A673 (cell line): ENCODE measurements at regions not wholly inside any gene's neighbourhood (a gene's known extent, or its start where the extent isn't known, plus 50 kb on each side); places are given as distances from the start of the nearest gene placed in this dataset.

Experiments
- BruUV-seq: library from RNA; stranded (reverse); fragments of 400-500 nt; replicated peaks from 2 replicates; lab custom pipeline; 2021; lab: Mats Ljungman, UMichigan
- CTCF ChIA-PET: fragments of 300-600 bp; sonication (Branson Sonifier 250); formaldehyde crosslinking; loops from one replicate; lab custom pipeline; 2022; ENCODE audit warnings: antibody characterized with exemption; lab: Charles Lee
- POLR2A ChIA-PET: fragments of 300-600 bp; sonication (Branson Sonifier 250); formaldehyde crosslinking; loops from one replicate; lab custom pipeline; 2022; ENCODE audit warnings: antibody characterized with exemption; ENCODE audit not compliant: low non-redundant PET; lab: Charles Lee
- DNase-seq: peaks from one replicate; pipeline ENCODE4 v3.0.0-alpha.2; 2015; ENCODE audit warnings: low spot score
- H3K27ac ChIP-seq: fragments of 200-600 bp; sonication (generic); 2 replicates; pipeline ENCODE4 v1.5.1; 2016; ENCODE audit warnings: mixed run types, low read depth, mild to moderate bottlenecking, mixed read lengths, antibody characterized with exemption, low read length; ENCODE audit not compliant: poor library complexity, severe bottlenecking
- H3K27me3 ChIP-seq: fragments of 200-600 bp; sonication (generic); replicated peaks from 2 replicates; pipeline ENCODE4 v1.6.1; 2017; ENCODE audit warnings: mixed run types, low read depth, mild to moderate bottlenecking, mixed read lengths, antibody characterized with exemption, low read length; ENCODE audit not compliant: insufficient read depth, poor library complexity
- H3K36me3 ChIP-seq: fragments of 200-600 bp; sonication (generic); 2 replicates; pipeline ENCODE4 v1.6.1; 2016; ENCODE audit warnings: mixed run types, mild to moderate bottlenecking, mixed read lengths, antibody characterized with exemption, low read length; ENCODE audit not compliant: insufficient read depth, poor library complexity, severe bottlenecking
- H3K4me1 ChIP-seq: fragments of 200-600 bp; sonication (generic); 2 replicates; pipeline ENCODE4 v1.6.1; 2017; ENCODE audit warnings: mixed run types, mild to moderate bottlenecking, mixed read lengths, antibody characterized with exemption, low read length; ENCODE audit not compliant: insufficient read depth, poor library complexity, severe bottlenecking
- H3K4me3 ChIP-seq: fragments of 200-600 bp; sonication (generic); 2 replicates; pipeline ENCODE4 v1.5.1; 2016; ENCODE audit warnings: low read depth, mixed run types, mild to moderate bottlenecking, mixed read lengths, low read length; ENCODE audit not compliant: poor library complexity, severe bottlenecking
- H3K9me3 ChIP-seq: fragments of 200-600 bp; sonication (generic); 2 replicates; pipeline ENCODE4 v1.6.1; 2016; ENCODE audit warnings: mixed run types, low read depth, mild to moderate bottlenecking, mixed read lengths, antibody characterized with exemption, low read length; ENCODE audit not compliant: poor library complexity, severe bottlenecking
- CTCF ChIP-seq: fragments of 300-800, 200-600 bp; sonication (generic); conservative IDR thresholded peaks from 2 replicates; pipeline ENCODE4 v1.5.1; 2017; ENCODE audit warnings: low read depth, mild to moderate bottlenecking, antibody characterized with exemption, low read length, moderate library complexity, mixed read lengths
- EZH2 ChIP-seq: fragments of 200-600 bp; sonication (generic); IDR thresholded peaks from 2 replicates; pipeline ENCODE4 v1.6.1; 2017; ENCODE audit warnings: borderline replicate concordance, low read depth, mild to moderate bottlenecking, mixed read lengths, antibody characterized with exemption, low read length; ENCODE audit not compliant: poor library complexity, severe bottlenecking
- intact Hi-C: fragments of 100-400 bp; cut with micrococcal nuclease; formaldehyde crosslinking; loops from one replicate; pipeline ENCODE4 v1.10.0; 2022; ENCODE audit not compliant: unreplicated experiment

GRCh38 chr12:42979746-42980145 lies 390.2 kb upstream of the PRICKLE1 start:
- H3K4me1 ChIP-seq: peaks cover 6% of the 10 kb centered on the region
- intact Hi-C loops: no loop called here
- no TSS peak for BruUV-seq
- H3K27ac ChIP-seq: no peak overlapping the region
- H3K27me3 ChIP-seq: no peaks in the 10 kb centered on the region
- ChIA-PET CTCF (no interaction called here), POLR2A (no interaction called here)
- DNase-seq: no peak
- no peak for TF ChIP-seq EZH2
- TF ChIP-seq CTCF: no peak
- H3K36me3 ChIP-seq: no peaks in the 10 kb centered on the region
- no peaks in the 10 kb centered on the region for H3K9me3 ChIP-seq
- no peak overlapping the region for H3K4me3 ChIP-seq

GRCh38 chr12:42978708-42979107 lies 389.2 kb upstream of the PRICKLE1 start:
- Histone ChIP-seq H3K36me3 (no peaks in the 10 kb centered on the region), H3K4me1 (peaks cover 6% of the 10 kb centered on the region), H3K27me3 (no peaks in the 10 kb centered on the region), H3K4me3 (no peak overlapping the region), H3K9me3 (no peaks in the 10 kb centered on the region), H3K27ac (no peak overlapping the region)
- no TSS peak for BruUV-seq
- intact Hi-C loops: no loop called here
- CTCF ChIA-PET: no interaction called here
- no peak for DNase-seq
- POLR2A ChIA-PET: no interaction called here
- TF ChIP-seq CTCF: no peak
- TF ChIP-seq EZH2: no peak

GRCh38 chr12:42977451-42978230 lies 388.1 kb upstream of the PRICKLE1 start:
- CTCF ChIA-PET: no interaction called here
- POLR2A ChIA-PET: no interaction called here
- DNase-seq: peak; percentile 2

More at GRCh38 chr12:42977451-42978230, 388.1 kb upstream of the PRICKLE1 start:
- Histone ChIP-seq H3K4me3 (no peak overlapping the region), H3K4me1 (peaks cover 6% of the 10 kb centered on the region), H3K27ac (no peak overlapping the region), H3K27me3 (no peaks in the 10 kb centered on the region), H3K9me3 (no peaks in the 10 kb centered on the region), H3K36me3 (no peaks in the 10 kb centered on the region)
- BruUV-seq: no TSS peak
- intact Hi-C loops: no loop called here
- TF ChIP-seq CTCF: no peak
- no peak for TF ChIP-seq EZH2
